IMR-90 (cell line): ENCODE measurements at regions not wholly inside any gene's neighbourhood (a gene's known extent, or its start where the extent isn't known, plus 50 kb on each side); places are given as distances from the start of the nearest gene placed in this dataset.

Experiments
- ATAC-seq: fragments of 200-7000 bp; cut with Tn5 transposase; 2 replicates; pipeline ENCODE4 v1.9.1; 2020; ENCODE audit warnings: low read depth, mild to moderate bottlenecking, moderate library complexity
- BruUV-seq: library from RNA; stranded (reverse); fragments of 400-500 nt; replicated peaks from 2 replicates; lab custom pipeline; 2021; lab: Mats Ljungman, UMichigan
- CTCF ChIA-PET: fragments of 300-600 bp; formaldehyde crosslinking; extraction: SDS; loops from one replicate; lab custom pipeline; 2021; ENCODE audit warnings: antibody characterized with exemption; lab: Yijun Ruan, JAX
- POLR2A ChIA-PET: fragments of 300-600 bp; sonication (Branson Sonifier 250); formaldehyde crosslinking; loops from one replicate; lab custom pipeline; 2022; ENCODE audit warnings: antibody characterized with exemption; ENCODE audit not compliant: unreplicated experiment; lab: Charles Lee
- DNase-seq: peaks from one replicate; pipeline ENCODE4 v3.0.0; 2013
- H2AFZ ChIP-seq: replicated peaks from 2 replicates; pipeline ENCODE3; 2013; ENCODE audit warnings: low read length, mild to moderate bottlenecking; ENCODE audit not compliant: poor library complexity
- H2AK5ac ChIP-seq: 2 replicates; pipeline ENCODE4 v1.6.1; 2013; ENCODE audit warnings: low read depth, low read length, inconsistent platforms
- H2AK9ac ChIP-seq: replicated peaks from 2 replicates; pipeline ENCODE3; 2013; ENCODE audit warnings: mild to moderate bottlenecking, low read depth, low read length, moderate library complexity; ENCODE audit not compliant: poor library complexity
- H2BK120ac ChIP-seq: 2 replicates; pipeline ENCODE4 v1.6.1; 2013; ENCODE audit warnings: low read depth, low read length, inconsistent platforms
- H2BK15ac ChIP-seq: 3 replicates; pipeline ENCODE4 v1.6.1; 2013; ENCODE audit warnings: low read depth, low read length, inconsistent platforms
- H2BK20ac ChIP-seq: 2 replicates; pipeline ENCODE4 v1.6.1; 2013; ENCODE audit warnings: low read depth, mild to moderate bottlenecking, inconsistent platforms, low read length, moderate library complexity
- H2BK5ac ChIP-seq: 2 replicates; pipeline ENCODE4 v1.6.1; 2013; ENCODE audit warnings: mild to moderate bottlenecking, low read depth, low read length, inconsistent platforms; ENCODE audit not compliant: poor library complexity, severe bottlenecking
- H3K14ac ChIP-seq: replicated peaks from 2 replicates; pipeline ENCODE4 v1.6.1; 2013; ENCODE audit warnings: low read depth, low read length, inconsistent platforms
- H3K18ac ChIP-seq: 2 replicates; pipeline ENCODE4 v1.6.1; 2013; ENCODE audit warnings: low read depth, low read length, control low read depth
- H3K23ac ChIP-seq: 2 replicates; pipeline ENCODE4 v1.6.1; 2013; ENCODE audit warnings: low read depth, low read length, inconsistent platforms
- H3K27ac ChIP-seq: 2 replicates; pipeline ENCODE4 v1.5.1; 2013; ENCODE audit warnings: mild to moderate bottlenecking, control low read depth, low read length; ENCODE audit not compliant: insufficient read depth
- H3K27me3 ChIP-seq: 2 replicates; pipeline ENCODE4 v1.6.1; 2013; ENCODE audit warnings: low read length; ENCODE audit not compliant: control insufficient read depth, insufficient read depth
- H3K36me3 ChIP-seq: 2 replicates; pipeline ENCODE4 v1.6.1; 2013; ENCODE audit warnings: low read length, mixed read lengths; ENCODE audit not compliant: control insufficient read depth, insufficient read depth
- H3K4ac ChIP-seq: 2 replicates; pipeline ENCODE4 v1.6.1; 2013; ENCODE audit warnings: low read depth, low read length, inconsistent platforms
- H3K4me1 ChIP-seq: 2 replicates; pipeline ENCODE4 v1.6.1; 2013; ENCODE audit warnings: low read length, mixed read lengths; ENCODE audit not compliant: control insufficient read depth, insufficient read depth
- H3K4me2 ChIP-seq: 2 replicates; pipeline ENCODE4 v1.6.1; 2013; ENCODE audit warnings: low read depth, mild to moderate bottlenecking, control low read depth, low read length, moderate library complexity
- H3K4me3 ChIP-seq: 2 replicates; pipeline ENCODE4 v1.5.1; 2013; ENCODE audit warnings: low read depth, mild to moderate bottlenecking, control low read depth, low read length, moderate library complexity; ENCODE audit not compliant: insufficient read depth
- H3K56ac ChIP-seq: 2 replicates; pipeline ENCODE4 v1.6.1; 2013; ENCODE audit warnings: low read length, inconsistent platforms; ENCODE audit not compliant: insufficient read depth; ENCODE audit errors: extremely low read depth
- H3K79me1 ChIP-seq, 2 experiments: 2 replicates each; pipeline ENCODE4 v1.6.1; 2013; ENCODE audit warnings: low read length in 2 of 2, inconsistent platforms in 1 of 2, low read depth in 1 of 2
- H3K9ac ChIP-seq: 2 replicates; pipeline ENCODE4 v1.6.1; 2013; ENCODE audit warnings: low read depth, low read length, control low read depth
- H3K9me1 ChIP-seq: 2 replicates; pipeline ENCODE4 v1.6.1; 2013; ENCODE audit warnings: low read length, inconsistent platforms; ENCODE audit not compliant: insufficient read depth
- H3K9me3 ChIP-seq: 2 replicates; pipeline ENCODE4 v1.6.1; 2013; ENCODE audit warnings: low read length; ENCODE audit not compliant: control insufficient read depth, insufficient read depth
- H4K20me1 ChIP-seq: 2 replicates; pipeline ENCODE4 v1.6.1; 2013; ENCODE audit warnings: low read length, inconsistent platforms; ENCODE audit not compliant: insufficient read depth
- H4K5ac ChIP-seq: 2 replicates; pipeline ENCODE4 v1.6.1; 2013; ENCODE audit warnings: mild to moderate bottlenecking, low read depth, low read length, control low read depth
- H4K8ac ChIP-seq, 2 experiments: 2 replicates each; pipeline ENCODE4 v1.6.1; 2013; ENCODE audit warnings: low read depth in 2 of 2, low read length in 2 of 2, control low read depth in 1 of 2, inconsistent platforms in 1 of 2
- H4K91ac ChIP-seq: 2 replicates; pipeline ENCODE4 v1.6.1; 2013; ENCODE audit warnings: low read depth, low read length, inconsistent platforms; ENCODE audit not compliant: insufficient read depth
- BHLHE40 ChIP-seq: fragments of 150-350 bp; IDR thresholded peaks from 2 replicates; pipeline ENCODE4 v1.6.1; 2016; ENCODE audit warnings: mild to moderate bottlenecking, low read depth, low read length
- CEBPB ChIP-seq: IDR thresholded peaks from 2 replicates; pipeline ENCODE4 v1.6.1; 2012; ENCODE audit warnings: low read depth, low read length, improper control_type of control experiment
- CHD1 ChIP-seq: IDR thresholded peaks from 2 replicates; pipeline ENCODE4 v1.6.1; 2012; ENCODE audit warnings: low read depth, low read length, improper control_type of control experiment
- CTCF ChIP-seq: conservative IDR thresholded peaks from 2 replicates; pipeline ENCODE4 v1.5.1; 2012; ENCODE audit warnings: mild to moderate bottlenecking, low read depth, low read length, improper control_type of control experiment
- ELK1 ChIP-seq: fragments of 150-350 bp; IDR thresholded peaks from 2 replicates; pipeline ENCODE4 v1.6.1; 2016; ENCODE audit warnings: low read depth, mild to moderate bottlenecking, low read length, moderate library complexity, borderline replicate concordance
- FOS ChIP-seq: fragments of 150-350 bp; IDR thresholded peaks from 2 replicates; pipeline ENCODE4 v1.6.1; 2016; ENCODE audit warnings: low read depth, low read length
- MAFK ChIP-seq: IDR thresholded peaks from 2 replicates; pipeline ENCODE4 v1.6.1; 2012; ENCODE audit warnings: low read depth, low read length, improper control_type of control experiment
- MAZ ChIP-seq: IDR thresholded peaks from 2 replicates; pipeline ENCODE4 v1.6.1; 2012; ENCODE audit warnings: low read depth, mild to moderate bottlenecking, low read length, improper control_type of control experiment, moderate library complexity, borderline replicate concordance
- MXI1 ChIP-seq: IDR thresholded peaks from 2 replicates; pipeline ENCODE4 v1.6.1; 2012; ENCODE audit warnings: low read depth, mild to moderate bottlenecking, low read length, moderate library complexity, borderline replicate concordance
- NFE2L2 ChIP-seq: fragments of 150-350 bp; IDR thresholded peaks from 2 replicates; pipeline ENCODE4 v1.6.1; 2016; ENCODE audit warnings: low read depth, mild to moderate bottlenecking, low read length
- POLR2A ChIP-seq: IDR thresholded peaks from 2 replicates; pipeline ENCODE4 v1.6.1; 2012; ENCODE audit warnings: mild to moderate bottlenecking, low read depth, low read length
- RAD21 ChIP-seq: IDR thresholded peaks from 2 replicates; pipeline ENCODE4 v1.6.1; 2012; ENCODE audit warnings: low read length, improper control_type of control experiment
- RCOR1 ChIP-seq: IDR thresholded peaks from 2 replicates; pipeline ENCODE4 v1.6.1; 2012; ENCODE audit warnings: mild to moderate bottlenecking, low read length, improper control_type of control experiment; ENCODE audit not compliant: insufficient replicate concordance
- RFX5 ChIP-seq: IDR thresholded peaks from 2 replicates; pipeline ENCODE4 v1.8.0; 2012; ENCODE audit warnings: low read depth, mild to moderate bottlenecking, low read length, moderate library complexity
- SMC3 ChIP-seq: fragments of 150-350 bp; IDR thresholded peaks from 2 replicates; pipeline ENCODE4 v1.6.1; 2016; ENCODE audit warnings: low read depth, mild to moderate bottlenecking, antibody characterized with exemption, low read length, moderate library complexity
- USF2 ChIP-seq: fragments of 150-350 bp; IDR thresholded peaks from 2 replicates; pipeline ENCODE4 v1.6.1; 2017; ENCODE audit warnings: mild to moderate bottlenecking, antibody characterized with exemption, low read length, low read depth
- WGBS, 2 experiments: methylation state at CpG; one replicate each; pipeline versions ENCODE4 v1.1.5 to v1.1.7; 2013; ENCODE audit warnings: missing lambda C conversion rate in 2 of 2; ENCODE audit not compliant: insufficient read length in 1 of 2; ENCODE audit errors: extremely low coverage in 2 of 2; 5-methylcytosine and 5-hydroxymethylcytosine counted together
- dilution Hi-C: fragments of 300-500 bp; cut with HindIII; formaldehyde crosslinking; loops from one replicate; pipeline ENCODE4 v1.14.3; 2018; ENCODE audit warnings: low sequenced_read_pairs; ENCODE audit not compliant: unreplicated experiment
- in situ Hi-C: fragments of 300-500 bp; cut with MboI; formaldehyde crosslinking; loops from 3 replicates; pipeline ENCODE4 v1.14.3; 2019; ENCODE audit warnings: low sequenced_read_pairs, inconsistent platforms, mixed read lengths
- intact Hi-C: fragments of 100-400 bp; cut with micrococcal nuclease; formaldehyde crosslinking; loops from 2 replicates; pipeline ENCODE4 v1.10.0; 2022

- ChIA-PET POLR2A (no interaction called here), CTCF (no interaction called here)
- intact Hi-C loops: no loop called here
- dilution Hi-C loops: no loop called here
- Histone ChIP-seq H2AFZ (no peak overlapping the region), H2BK120ac (no peak overlapping the region), H3K36me3 (no peaks in the 10 kb centered on the region), H4K20me1 (no peaks in the 10 kb centered on the region), H3K18ac (no peak overlapping the region), H3K4me3 (no peak overlapping the region), H2BK20ac (no peak overlapping the region), H3K9me1 (no peaks in the 10 kb centered on the region), H3K4ac (no peak overlapping the region), H2BK5ac (no peak overlapping the region), H3K9me3 (peaks cover 4% of the 10 kb centered on the region; the same call in 1 of the 2 replicates), H3K27me3 (no peaks in the 10 kb centered on the region), H2AK9ac (no peak overlapping the region), H3K9ac (no peak overlapping the region), H2BK15ac (no peak overlapping the region), H3K14ac (no peak overlapping the region), H3K4me2 (no peak overlapping the region), H4K8ac (no peak overlapping the region), H2AK5ac (no peak overlapping the region), H3K79me1 (no peaks in the 10 kb centered on the region), H4K91ac (no peak overlapping the region), H3K4me1 (no peaks in the 10 kb centered on the region), H3K23ac (no peak overlapping the region), H3K27ac (no peak overlapping the region), H3K56ac (no peak overlapping the region), H4K5ac (no peak overlapping the region)
- BruUV-seq: no TSS peak
- DNase-seq: no peak
- TF ChIP-seq FOS: no peak
- TF ChIP-seq MAFK: no peak
- no peak for TF ChIP-seq USF2
- no peak for TF ChIP-seq MXI1
- no peak for TF ChIP-seq CHD1
- TF ChIP-seq RFX5: no peak
- no peak for TF ChIP-seq CEBPB
- no peak for TF ChIP-seq SMC3
- TF ChIP-seq RCOR1: no peak
- no peak for TF ChIP-seq RAD21
- TF ChIP-seq MAZ: no peak
- no peak for TF ChIP-seq POLR2A
- no peak for TF ChIP-seq BHLHE40
- TF ChIP-seq ELK1: no peak
- no peak for TF ChIP-seq CTCF
- TF ChIP-seq NFE2L2: no peak
- no peak for ATAC-seq
- no CpG with 5 or more reads among the region's 3 CpGs for WGBS, 2 experiments
- in situ Hi-C loops: no loop called here
Measured at GRCh38 chr2:185970148-185970852, 231.7 kb downstream of the FSIP2 start.
